Endothelial cell of umbilical vein (primary cell): ENCODE measurements at regions not wholly inside any gene's neighbourhood (a gene's known extent, or its start where the extent isn't known, plus 50 kb on each side); places are given as distances from the start of the nearest gene placed in this dataset.

Experiments used
- BruUV-seq: library from RNA; stranded (reverse); fragments of 400-500 nt; replicated peaks from 2 replicates; lab custom pipeline; 2021; lab: Mats Ljungman, UMichigan
- CTCF ChIA-PET: fragments of 300-600, 350-600 bp; sonication (Branson Sonifier 250); formaldehyde crosslinking; loops from one replicate; lab custom pipeline; 2021; ENCODE audit warnings: antibody characterized with exemption, inconsistent platforms; lab: Charles Lee
- POLR2A ChIA-PET: fragments of 300-600, 350-600 bp; sonication (Branson Sonifier 250); formaldehyde crosslinking; loops from one replicate; lab custom pipeline; 2021; ENCODE audit warnings: antibody characterized with exemption, inconsistent platforms; lab: Charles Lee
- DNase-seq: peaks from one replicate; pipeline ENCODE4 v3.0.0-alpha.2; 2011; ENCODE audit warnings: low read depth, low spot score
- FAIRE-seq: peaks from 2 replicates; lab custom pipeline; 2011; peaks lifted over from hg19 to GRCh38; lab: Jason Lieb, UNC
- H2AFZ ChIP-seq: 2 replicates; pipeline ENCODE4 v1.6.0; 2012; ENCODE audit warnings: low read depth, low read length, control low read depth, inconsistent platforms
- H3K27ac ChIP-seq: 2 replicates; pipeline ENCODE4 v1.5.1; 2011; ENCODE audit warnings: low read depth, mild to moderate bottlenecking, control low read depth, low read length, moderate library complexity; ENCODE audit not compliant: insufficient read depth
- H3K27me3 ChIP-seq, 2 experiments: 2 replicates each; pipeline versions ENCODE4 v1.6.0 to v1.6.1; 2011; ENCODE audit warnings: low read length in 2 of 2, mixed read lengths in 1 of 2; ENCODE audit not compliant: control insufficient read depth in 2 of 2, insufficient read depth in 2 of 2
- H3K36me3 ChIP-seq, 2 experiments: 2 replicates in 1 of 2; 3 replicates in 1 of 2; pipeline ENCODE4 v1.5.1; 2011; ENCODE audit warnings: low read length in 2 of 2, mild to moderate bottlenecking in 1 of 2, moderate library complexity in 1 of 2; ENCODE audit not compliant: control insufficient read depth in 2 of 2, insufficient read depth in 2 of 2; ENCODE audit errors: extremely low read depth in 1 of 2
- H3K4me1 ChIP-seq: 3 replicates; pipeline ENCODE4 v1.5.1; 2011; ENCODE audit warnings: mild to moderate bottlenecking, low read length; ENCODE audit not compliant: control insufficient read depth, insufficient read depth; ENCODE audit errors: extremely low read depth
- H3K4me2 ChIP-seq: 2 replicates; pipeline ENCODE4 v1.6.1; 2011; ENCODE audit warnings: low read length, control low read depth, mixed read lengths; ENCODE audit not compliant: insufficient read depth
- H3K4me3 ChIP-seq, 3 experiments: fragments of 200-600 bp in 1 of 3; sonication (generic), shearing (Covaris generic) in 1 of 3; replicated peaks in 1 of 3; 2 replicates each; pipeline ENCODE4 v1.5.1; 2011 to 2016; ENCODE audit warnings: control low read depth in 3 of 3, low read length in 3 of 3, mild to moderate bottlenecking in 2 of 3, inconsistent platforms in 1 of 3, low read depth in 1 of 3, moderate library complexity in 1 of 3; ENCODE audit not compliant: insufficient read depth in 1 of 3
- H3K79me2 ChIP-seq: 2 replicates; pipeline ENCODE4 v1.6.0; 2012; ENCODE audit warnings: low read length, inconsistent platforms; ENCODE audit not compliant: control insufficient read depth, insufficient read depth
- H3K9ac ChIP-seq: replicated peaks from 2 replicates; pipeline ENCODE3; 2011; ENCODE audit warnings: low read length, control low read depth; ENCODE audit not compliant: insufficient read depth; ENCODE audit errors: extremely low read depth
- H3K9me1 ChIP-seq: replicated peaks from 3 replicates; pipeline ENCODE4 v1.6.0; 2011; ENCODE audit warnings: mild to moderate bottlenecking, low read length; ENCODE audit not compliant: control insufficient read depth, insufficient read depth; ENCODE audit errors: extremely low read depth
- H3K9me3 ChIP-seq: replicated peaks from 2 replicates; pipeline ENCODE4 v1.5.1; 2012; ENCODE audit warnings: low read length, inconsistent platforms; ENCODE audit not compliant: control insufficient read depth, insufficient read depth
- H4K20me1 ChIP-seq: replicated peaks from 2 replicates; pipeline ENCODE3; 2011; ENCODE audit warnings: mild to moderate bottlenecking, low read length; ENCODE audit not compliant: control insufficient read depth, insufficient read depth; ENCODE audit errors: extremely low read depth
- CTCF ChIP-seq, 2 donors: IDR thresholded peaks; 1 replicate in 1 of 2; 2 replicates in 1 of 2; pipeline ENCODE4 v1.5.1; 2011; ENCODE audit warnings: low read length in 2 of 2, mild to moderate bottlenecking in 2 of 2, moderate library complexity in 2 of 2, control low read depth in 1 of 2, inconsistent platforms in 1 of 2, low read depth in 1 of 2; ENCODE audit not compliant: insufficient read depth in 1 of 2; ENCODE audit errors: extremely low read depth in 1 of 2
- EZH2 ChIP-seq: IDR thresholded peaks from 2 replicates; pipeline ENCODE4 v1.6.1; 2012; ENCODE audit warnings: borderline replicate concordance, low read depth, mild to moderate bottlenecking, moderate library complexity, low read length, inconsistent platforms; ENCODE audit not compliant: severe bottlenecking
- FOS ChIP-seq: IDR thresholded peaks from 2 replicates; pipeline ENCODE4 v1.6.1; 2011; ENCODE audit warnings: mild to moderate bottlenecking, low read length, moderate library complexity, borderline replicate concordance; ENCODE audit not compliant: insufficient read depth
- GATA2 ChIP-seq: IDR thresholded peaks from 2 replicates; pipeline ENCODE4 v1.7.0; 2011; ENCODE audit warnings: low read depth, mild to moderate bottlenecking, moderate library complexity, mixed read lengths, low read length; ENCODE audit not compliant: insufficient read length, insufficient read depth
- JUN ChIP-seq: IDR thresholded peaks from 2 replicates; pipeline ENCODE4 v1.6.1; 2011; ENCODE audit warnings: borderline replicate concordance, low read depth; ENCODE audit not compliant: insufficient read length, insufficient read depth
- MAX ChIP-seq: IDR thresholded peaks from 2 replicates; pipeline ENCODE4 v1.6.1; 2011; ENCODE audit not compliant: insufficient read depth, insufficient read length
- MYC ChIP-seq: IDR thresholded peaks from one replicate; pipeline ENCODE4 v1.6.1; 2011; ENCODE audit warnings: mild to moderate bottlenecking, low read depth, low read length
- POLR2A ChIP-seq: IDR thresholded peaks from 2 replicates; pipeline ENCODE4 v1.6.1; 2012; ENCODE audit warnings: low read depth, mild to moderate bottlenecking, control low read depth, low read length
- POLR2AphosphoS5 ChIP-seq: IDR thresholded peaks from 2 replicates; pipeline ENCODE4 v1.6.1; 2012; ENCODE audit warnings: low read depth, mild to moderate bottlenecking, control low read depth, low read length, moderate library complexity; ENCODE audit not compliant: insufficient read depth
- dilution Hi-C: fragments of 300-500 bp; cut with MboI; formaldehyde crosslinking; loops from one replicate; pipeline ENCODE4 v1.15.0; 2019; ENCODE audit warnings: low sequenced_read_pairs; ENCODE audit not compliant: extremely low pct_ligation_motif_present
- intact Hi-C: fragments of 100-400 bp; cut with micrococcal nuclease; formaldehyde crosslinking; loops from one replicate; pipeline ENCODE4 v1.10.0; 2022

GRCh38 chr1:191993549-191993948 lies 164.7 kb upstream of the RGS18 start:
- Histone ChIP-seq H3K27me3 (no peaks in the 10 kb centered on the region), H3K4me3 (no peak overlapping the region), H3K4me1 (no peaks in the 10 kb centered on the region), H3K36me3 (no peaks in the 10 kb centered on the region), H3K4me2 (no peak overlapping the region), H3K9me3 (no peaks in the 10 kb centered on the region), H3K9ac (no peak overlapping the region), H4K20me1 (no peaks in the 10 kb centered on the region), H2AFZ (peak overlapping the region; percentile 52), H3K27ac (no peak overlapping the region), H3K79me2 (no peaks in the 10 kb centered on the region), H3K9me1 (no peaks in the 10 kb centered on the region)
- intact Hi-C loops (loop anchor here (1.0 kb wide), 2 partner anchors 318 to 453 kb away; no protein-coding TSS in a partner anchor), dilution Hi-C loops (no loop called here)
- no TSS peak for BruUV-seq
- TF ChIP-seq POLR2A (no peak), CTCF (IDR thresholded peaks at IDR 0.05; ENCODE audit: extremely low read depth in 1 of 2, insufficient read depth in 1 of 2, low read depth in 1 of 2, low read length in 2 of 2) (peak in 1 of 2 donors; percentile 15)
- ChIA-PET CTCF (interaction anchor here (1.0 to 2.5 kb wide), 12 partner anchors 9 to 481 kb away, joined by 3 to 45 read pairs (median 6); no protein-coding TSS in a partner anchor), POLR2A (no interaction called here)
- no peak for FAIRE-seq
- DNase-seq, result peak; percentile 58

GRCh38 chr1:192002063-192002462 lies 156.2 kb upstream of the RGS18 start:
- no peaks in the 10 kb centered on the region for H3K36me3 ChIP-seq
- CTCF ChIA-PET, result no interaction called here
- no peak for TF ChIP-seq FOS
- no peak for TF ChIP-seq MAX
- TF ChIP-seq GATA2, result no peak
- no peak for TF ChIP-seq CTCF (IDR thresholded peaks at IDR 0.05; ENCODE audit: extremely low read depth in 1 of 2, insufficient read depth in 1 of 2, low read depth in 1 of 2, low read length in 2 of 2)
- no peak for TF ChIP-seq JUN
- no peak for TF ChIP-seq EZH2
- TF ChIP-seq POLR2A, result no peak
- no peak for TF ChIP-seq POLR2AphosphoS5
- TF ChIP-seq MYC, result no peak

More at GRCh38 chr1:192002063-192002462, 156.2 kb upstream of the RGS18 start:
- H3K4me2 ChIP-seq, result no peak overlapping the region
- no peak overlapping the region for H3K4me3 ChIP-seq
- no peaks in the 10 kb centered on the region for H3K79me2 ChIP-seq
- POLR2A ChIA-PET, result no interaction called here
- H3K4me1 ChIP-seq, result no peaks in the 10 kb centered on the region
- no peaks in the 10 kb centered on the region for H3K9me3 ChIP-seq
- no peaks in the 10 kb centered on the region for H3K27me3 ChIP-seq
- intact Hi-C loops, result no loop called here
- dilution Hi-C loops, result no loop called here
- no peak overlapping the region for H3K9ac ChIP-seq
- no peaks in the 10 kb centered on the region for H4K20me1 ChIP-seq
- no peak overlapping the region for H2AFZ ChIP-seq
- H3K9me1 ChIP-seq, result no peaks in the 10 kb centered on the region
- DNase-seq, result no peak
- no TSS peak for BruUV-seq
- no peak for FAIRE-seq
- no peak overlapping the region for H3K27ac ChIP-seq
